GM18498 (cell line): ENCODE measurements at regions not wholly inside any gene's neighbourhood (a gene's known extent, or its start where the extent isn't known, plus 50 kb on each side); places are given as distances from the start of the nearest gene placed in this dataset.

Source experiments
- ATAC-seq: cut with Tn5 transposase; IDR thresholded peaks from one replicate; pipeline ENCODE4 v1.9.1; 2021; ENCODE audit warnings: mild to moderate bottlenecking, moderate library complexity; ENCODE audit not compliant: unreplicated experiment

- no peak for ATAC-seq
These were observed 304.4 kb downstream of the RRAGC start for GRCh38 chr1:38555130-38555529.

GRCh38 chr1:38551318-38552307, 308.0 kb downstream of the RRAGC start:
- ATAC-seq, result no peak

GRCh38 chr1:38549191-38549590, 310.4 kb downstream of the RRAGC start:
- no peak for ATAC-seq

- no peak for ATAC-seq
These were observed 312.3 kb downstream of the RRAGC start for GRCh38 chr1:38547321-38547720.

GRCh38 chr1:38546636-38547035, 312.9 kb downstream of the RRAGC start:
- no peak for ATAC-seq

GRCh38 chr1:38541223-38541622, 318.3 kb downstream of the RRAGC start:
- ATAC-seq, result no peak

GRCh38 chr1:38539931-38540330, 319.6 kb downstream of the RRAGC start:
- ATAC-seq, result no peak

GRCh38 chr1:38538834-38539233, 320.7 kb downstream of the RRAGC start:
- no peak for ATAC-seq

GRCh38 chr1:38536089-38536488, 323.5 kb downstream of the RRAGC start:
- no peak for ATAC-seq

- no peak for ATAC-seq
These were observed 325.1 kb downstream of the RRAGC start for GRCh38 chr1:38534473-38534823.

GRCh38 chr1:38533772-38534472, 325.6 kb downstream of the RRAGC start:
- ATAC-seq, result no peak

GRCh38 chr1:38530957-38531356, 328.6 kb downstream of the RRAGC start:
- no peak for ATAC-seq

GRCh38 chr1:38529946-38530345, 329.6 kb downstream of the RRAGC start:
- no peak for ATAC-seq

GRCh38 chr1:38529391-38529790, 330.2 kb downstream of the RRAGC start:
- no peak for ATAC-seq

GRCh38 chr1:38528623-38529022, 330.9 kb downstream of the RRAGC start:
- no peak for ATAC-seq

GRCh38 chr1:38527373-38527966, 332.1 kb downstream of the RRAGC start:
- ATAC-seq, result peak; percentile 95

- no peak for ATAC-seq
These were observed 333.5 kb downstream of the RRAGC start for GRCh38 chr1:38526046-38526445.

- no peak for ATAC-seq
These were observed 334.1 kb downstream of the RRAGC start for GRCh38 chr1:38525343-38526043.

- ATAC-seq, result no peak
These were observed 335.4 kb downstream of the RRAGC start for GRCh38 chr1:38524025-38524641.

GRCh38 chr1:38523568-38523939, 336.0 kb downstream of the RRAGC start:
- ATAC-seq, result no peak
